ENCODE measurements at regions not wholly inside any gene's neighbourhood (a gene's known extent, or its start where the extent isn't known, plus 50 kb on each side); places are given as distances from the start of the nearest gene placed in this dataset.
A peak's percentile ranks its signal among the peaks of the same experiment; 100 is the strongest.

- TF ChIP-seq MAFG (CRISPR knock-in tag; IDR thresholded peaks at IDR 0.05) = no peak
- TF ChIP-seq POLR2A (IDR thresholded peaks at IDR 0.05; ENCODE audit: insufficient read depth in 1 of 2, low read depth in 2 of 2, low read length in 2 of 2) = no peak; a peak in 1 of 4 replicates
- TF ChIP-seq E2F5 (CRISPR knock-in tag; conservative IDR thresholded peaks at IDR 0.05) = no peak
- TF ChIP-seq BCLAF1 (IDR thresholded peaks at IDR 0.05) = no peak
- TF ChIP-seq SIN3A (IDR thresholded peaks at IDR 0.05; ENCODE audit: borderline replicate concordance, low read depth, low read length) = no peak
- TF ChIP-seq ZBTB7A (CRISPR knock-in tag; IDR thresholded peaks at IDR 0.05) = no peak
- TF ChIP-seq CTCF (CRISPR knock-in tag; IDR thresholded peaks at IDR 0.05) = no peak
- no peak for TF ChIP-seq SRY (CRISPR knock-in tag; IDR thresholded peaks at IDR 0.05)
- peak; percentile 96; the same call in 1 of the 2 replicates for TF ChIP-seq CHD4 (IDR thresholded peaks at IDR 0.05; ENCODE audit: borderline replicate concordance, low read length)
- no peak for TF ChIP-seq E2F1 (CRISPR knock-in tag; IDR thresholded peaks at IDR 0.05)
- TF ChIP-seq ZNF552 (CRISPR knock-in tag; IDR thresholded peaks at IDR 0.05; ENCODE audit: borderline replicate concordance) = no peak
Observed at GRCh38 chr12:75944097-75944904, 87.3 kb downstream of the PHLDA1 start.
